ENCODE measurements at regions not wholly inside any gene's neighbourhood (a gene's known extent, or its start where the extent isn't known, plus 50 kb on each side); places are given as distances from the start of the nearest gene placed in this dataset.

DNA sequence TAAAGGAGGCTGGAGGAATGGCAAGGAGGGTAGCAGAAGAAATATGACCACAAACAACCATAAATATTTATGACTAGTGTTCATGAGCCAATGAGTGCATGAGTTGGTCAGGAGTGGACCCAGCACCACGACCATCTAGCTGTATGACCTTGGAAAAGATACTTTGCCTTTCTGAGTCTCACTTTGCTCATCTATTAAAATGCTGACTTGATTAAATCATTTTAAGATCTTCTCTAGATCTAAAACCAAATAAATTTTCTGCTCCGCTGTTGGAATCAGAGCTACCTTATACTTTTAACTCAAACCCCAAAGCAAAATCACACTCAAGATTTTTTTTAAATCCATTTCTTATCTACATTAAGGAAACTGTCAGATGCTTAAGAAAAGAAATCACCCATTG is 207.0 kb downstream of the GPAM start:
- TF ChIP-seq, protein P1, sequence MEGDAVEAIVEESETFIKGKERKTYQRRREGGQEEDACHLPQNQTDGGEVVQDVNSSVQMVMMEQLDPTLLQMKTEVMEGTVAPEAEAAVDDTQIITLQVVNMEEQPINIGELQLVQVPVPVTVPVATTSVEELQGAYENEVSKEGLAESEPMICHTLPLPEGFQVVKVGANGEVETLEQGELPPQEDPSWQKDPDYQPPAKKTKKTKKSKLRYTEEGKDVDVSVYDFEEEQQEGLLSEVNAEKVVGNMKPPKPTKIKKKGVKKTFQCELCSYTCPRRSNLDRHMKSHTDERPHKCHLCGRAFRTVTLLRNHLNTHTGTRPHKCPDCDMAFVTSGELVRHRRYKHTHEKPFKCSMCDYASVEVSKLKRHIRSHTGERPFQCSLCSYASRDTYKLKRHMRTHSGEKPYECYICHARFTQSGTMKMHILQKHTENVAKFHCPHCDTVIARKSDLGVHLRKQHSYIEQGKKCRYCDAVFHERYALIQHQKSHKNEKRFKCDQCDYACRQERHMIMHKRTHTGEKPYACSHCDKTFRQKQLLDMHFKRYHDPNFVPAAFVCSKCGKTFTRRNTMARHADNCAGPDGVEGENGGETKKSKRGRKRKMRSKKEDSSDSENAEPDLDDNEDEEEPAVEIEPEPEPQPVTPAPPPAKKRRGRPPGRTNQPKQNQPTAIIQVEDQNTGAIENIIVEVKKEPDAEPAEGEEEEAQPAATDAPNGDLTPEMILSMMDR (IDR thresholded peaks at IDR 0.05; ENCODE audit: insufficient read depth, low read depth, low read length, missing control alignments) = no peak
- no peak overlapping the region for H3K4me3 ChIP-seq (ENCODE audit: low read depth, low read length)
- no peak for DNase-seq (ENCODE audit: low read depth)

DNA sequence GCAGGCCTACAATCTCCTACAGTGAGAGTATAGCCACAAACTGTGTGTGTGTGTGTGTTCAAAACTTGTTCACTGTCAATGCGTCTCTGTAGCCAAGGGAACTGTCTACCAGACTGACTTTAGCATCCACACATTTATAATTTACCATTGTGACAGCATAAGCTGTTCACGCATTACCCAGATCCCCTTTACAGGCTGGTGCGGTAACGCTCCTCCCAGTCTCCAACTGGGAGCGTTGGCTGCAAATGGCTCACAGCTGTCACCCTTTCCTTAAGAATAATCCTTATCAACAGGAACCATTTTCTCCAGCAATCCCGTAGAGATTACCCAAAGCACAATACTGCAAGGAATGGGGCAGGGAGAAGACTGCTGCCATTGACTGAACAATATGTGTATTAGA is 199.5 kb downstream of the GPAM start:
- no peak overlapping the region for H3K4me3 ChIP-seq (ENCODE audit: low read depth, low read length)
- TF ChIP-seq, protein P1 (IDR thresholded peaks at IDR 0.05; ENCODE audit: insufficient read depth, low read depth, low read length, missing control alignments) = no peak

GRCh38 chr10:111986079-111986478 is 197.5 kb downstream of the GPAM start:
- no peak for DNase-seq (ENCODE audit: low read depth)
- TF ChIP-seq, protein P1 (IDR thresholded peaks at IDR 0.05; ENCODE audit: insufficient read depth, low read depth, low read length, missing control alignments) = no peak
- no peak overlapping the region for H3K4me3 ChIP-seq (ENCODE audit: low read depth, low read length)

More for the DNA sequence above, 199.5 kb downstream of the GPAM start:
- no peak for DNase-seq (ENCODE audit: low read depth)

GRCh38 chr10:111988646-111989045 is 194.9 kb downstream of the GPAM start:
- no peak overlapping the region for H3K4me3 ChIP-seq (ENCODE audit: low read depth, low read length)
- DNase-seq (ENCODE audit: low read depth) = no peak
- TF ChIP-seq, protein P1 (IDR thresholded peaks at IDR 0.05; ENCODE audit: insufficient read depth, low read depth, low read length, missing control alignments) = no peak

DNA sequence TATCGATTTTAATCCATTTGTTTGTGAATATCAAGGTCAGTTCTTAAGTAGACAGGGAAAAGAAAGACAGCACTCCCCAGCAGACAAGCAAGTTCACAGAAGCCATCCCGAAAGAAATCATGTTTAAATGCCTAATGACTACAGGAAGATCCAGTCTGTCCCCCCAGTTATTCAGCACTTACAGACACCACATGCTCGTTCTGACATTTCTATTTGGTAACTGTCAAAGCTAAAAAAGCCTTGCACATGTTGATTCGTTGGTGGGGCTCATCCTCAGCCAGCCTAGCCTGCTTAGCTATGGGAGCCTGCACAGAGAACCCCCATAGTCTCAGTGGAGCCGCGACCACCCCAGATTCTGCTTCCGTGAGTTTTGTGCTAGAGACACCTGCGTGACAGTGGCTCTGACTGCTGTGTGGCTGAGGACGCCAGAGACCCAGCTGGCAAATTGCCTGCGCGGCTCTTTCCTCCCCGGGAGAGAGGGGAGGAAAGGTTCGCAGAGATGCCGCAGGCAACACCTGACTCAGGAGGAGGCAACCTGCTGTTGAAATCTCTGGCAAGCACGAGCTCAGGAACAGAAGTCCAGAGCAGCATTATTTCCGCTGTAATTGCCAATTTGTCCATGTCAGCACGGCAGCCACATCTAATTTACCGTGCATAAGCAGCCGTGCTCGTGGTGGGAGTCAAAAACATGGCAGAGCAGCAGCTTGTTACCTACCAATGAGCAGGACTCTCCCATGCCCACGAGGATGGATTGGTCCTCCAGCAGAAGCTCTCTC is 194.2 kb downstream of the GPAM start:
- TF ChIP-seq, protein P1 (IDR thresholded peaks at IDR 0.05; ENCODE audit: insufficient read depth, low read depth, low read length, missing control alignments) = no peak
- H3K4me3 ChIP-seq (ENCODE audit: low read depth, low read length) = no peak overlapping the region
- DNase-seq (ENCODE audit: low read depth) = no peak

DNA sequence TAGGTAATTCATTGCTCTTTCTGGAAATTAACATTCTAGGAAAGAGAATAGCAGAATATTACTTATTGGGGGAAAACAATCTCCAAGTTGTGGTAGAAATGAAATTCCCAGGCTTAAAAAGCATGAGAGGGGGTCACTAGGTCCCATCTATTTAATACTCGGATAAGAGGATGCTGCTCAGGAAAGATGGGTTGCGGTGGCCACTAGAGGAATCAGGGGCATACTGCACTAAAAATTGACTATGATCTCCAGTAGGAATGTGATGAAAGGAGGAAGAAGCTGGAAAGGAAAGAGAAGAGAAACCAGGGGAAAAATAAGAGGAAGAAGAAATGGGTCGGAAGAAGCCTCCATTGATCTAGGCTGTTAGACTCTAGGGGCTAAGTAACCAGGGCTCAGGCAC is 192.8 kb downstream of the GPAM start:
- DNase-seq (ENCODE audit: low read depth) = no peak
- TF ChIP-seq, protein P1 (IDR thresholded peaks at IDR 0.05; ENCODE audit: insufficient read depth, low read depth, low read length, missing control alignments) = no peak

DNA sequence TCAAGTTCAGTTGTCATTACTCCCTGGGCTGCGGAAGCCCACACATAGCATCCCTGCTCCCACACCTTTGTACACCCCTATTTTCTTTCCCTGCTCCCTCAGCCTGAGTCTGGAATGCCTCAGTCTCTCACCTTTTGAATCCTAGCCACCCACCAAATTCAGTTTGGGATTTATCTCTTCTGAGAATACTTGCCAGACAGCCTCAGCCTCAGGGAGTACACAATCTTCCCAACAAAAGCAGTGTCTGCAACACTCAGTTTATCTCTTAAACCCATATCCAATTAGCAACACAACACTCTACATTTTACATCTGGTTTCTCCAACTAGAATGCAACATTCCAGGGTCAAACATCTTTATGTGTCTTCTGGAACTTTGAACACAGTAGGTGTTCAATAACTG is 190.2 kb downstream of the GPAM start:
- no peak overlapping the region for H3K4me3 ChIP-seq (ENCODE audit: low read depth, low read length)
- TF ChIP-seq, protein P1 (IDR thresholded peaks at IDR 0.05; ENCODE audit: insufficient read depth, low read depth, low read length, missing control alignments) = no peak
- DNase-seq (ENCODE audit: low read depth) = no peak

More for the DNA sequence above, 192.8 kb downstream of the GPAM start:
- H3K4me3 ChIP-seq (ENCODE audit: low read depth, low read length) = no peak overlapping the region

Data from GM12865 (cell line).